Fibroblast of skin of right quadriceps (primary cell): ENCODE measurements at regions not wholly inside any gene's neighbourhood (a gene's known extent, or its start where the extent isn't known, plus 50 kb on each side); places are given as distances from the start of the nearest gene placed in this dataset.

Experiments
- DNase-seq: peaks from one replicate; pipeline ENCODE4 v3.0.0-alpha.2; 2013

GRCh38 chr15:35663956-35664355, 118.0 kb upstream of the DPH6 start:
- no peak for DNase-seq

- no peak for DNase-seq
These were observed 120.1 kb upstream of the DPH6 start for GRCh38 chr15:35665896-35666536.

GRCh38 chr15:35667908-35668307, 121.9 kb upstream of the DPH6 start:
- no peak for DNase-seq

DNA sequence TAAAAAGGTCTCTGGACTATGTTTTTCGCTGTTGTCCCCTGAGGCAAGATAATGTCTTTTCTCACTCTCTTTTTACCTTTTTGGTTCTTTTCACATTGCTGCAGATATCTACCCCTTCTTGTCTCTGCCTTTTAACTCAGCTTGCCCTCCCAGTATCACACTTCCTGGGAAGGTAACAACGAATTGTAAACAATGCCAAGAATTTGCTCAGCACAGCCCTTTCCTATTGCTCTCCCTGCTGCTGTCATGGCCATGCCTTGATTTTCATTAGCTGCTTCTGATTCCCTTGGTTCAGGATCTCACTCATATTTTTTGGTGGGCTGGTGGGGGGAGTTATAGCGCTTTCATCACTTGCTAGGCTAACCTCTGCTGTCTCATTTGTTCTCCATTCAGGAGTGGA, 123.1 kb upstream of the DPH6 start:
- DNase-seq, result no peak

DNA sequence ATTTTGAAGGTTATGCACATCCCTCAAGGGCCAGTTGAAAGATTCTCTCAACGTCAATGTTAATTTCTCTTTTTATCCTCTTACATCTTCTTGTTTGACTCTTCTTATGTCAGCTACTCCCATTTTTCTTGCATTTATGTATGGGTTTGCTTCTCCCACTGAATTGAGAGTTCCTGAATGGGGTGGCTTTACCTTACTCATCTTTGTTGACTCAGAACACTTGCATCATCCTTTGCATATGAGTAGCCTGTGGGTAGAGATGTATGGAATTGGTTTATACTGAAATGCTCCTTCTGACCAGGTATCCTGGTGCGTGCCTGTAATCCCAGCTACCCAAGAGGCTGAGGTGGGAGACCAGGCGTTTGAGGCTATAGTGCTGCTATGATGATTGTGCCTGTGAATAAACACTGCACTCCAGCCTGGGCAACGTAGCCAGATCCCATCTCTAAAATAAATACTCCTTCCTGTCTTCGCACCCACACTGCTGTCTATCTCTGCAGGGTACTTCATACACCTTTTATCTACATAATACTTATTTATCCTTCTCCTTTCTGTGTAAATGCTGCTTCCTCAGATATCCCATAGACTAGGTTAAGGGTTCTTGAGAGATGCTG, 123.6 kb upstream of the DPH6 start:
- DNase-seq, result peak; percentile 37

- peak; percentile 18 for DNase-seq
These were observed 125.2 kb upstream of the DPH6 start for GRCh38 chr15:35671197-35671596.

DNA sequence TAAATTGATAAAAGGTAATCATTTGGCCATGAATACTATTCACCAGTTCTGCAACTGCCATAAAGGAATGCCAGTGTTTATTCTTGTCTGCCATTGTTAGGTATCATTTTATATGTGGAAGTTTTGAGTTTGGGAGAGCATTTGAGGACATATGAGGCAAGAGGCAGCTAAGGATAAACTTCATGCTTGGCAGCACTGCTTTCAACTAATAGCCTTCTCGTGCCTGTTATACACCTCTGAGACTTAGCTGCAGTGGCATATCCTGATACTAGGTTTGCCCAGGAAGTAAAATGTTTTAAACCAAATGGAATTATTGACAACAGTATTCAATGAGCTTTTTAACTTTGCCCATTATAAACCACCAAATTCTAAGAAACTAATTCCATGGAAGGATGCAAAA, 126.0 kb upstream of the DPH6 start:
- DNase-seq, result no peak

DNA sequence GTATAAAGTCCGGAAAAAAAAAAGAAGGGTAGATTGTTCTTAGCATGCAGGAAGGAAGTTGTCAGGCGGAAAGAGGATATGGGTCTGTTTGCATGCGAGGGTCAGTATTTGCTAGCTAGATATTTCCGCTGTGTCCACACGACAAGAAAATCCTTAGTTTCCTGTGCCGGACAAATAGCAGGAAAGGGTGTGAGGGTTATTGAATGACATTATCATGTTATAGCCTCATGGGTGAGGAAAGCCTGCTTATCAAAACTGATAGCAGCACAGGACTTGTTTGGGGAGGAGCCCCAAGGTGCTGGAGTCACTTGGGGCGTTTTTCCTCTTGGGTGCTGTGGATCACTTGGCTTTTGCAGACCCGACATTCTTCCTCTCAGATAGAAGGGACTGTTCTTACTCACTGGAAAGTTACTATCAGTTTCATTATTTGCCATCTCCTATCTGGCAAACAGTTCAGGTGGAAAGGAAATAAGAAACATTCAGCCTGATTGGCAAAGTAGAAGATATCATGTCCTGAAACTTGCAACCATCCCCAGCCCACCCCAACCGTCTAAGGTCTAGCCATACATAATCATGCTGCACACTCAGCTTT, 127.2 kb upstream of the DPH6 start:
- no peak for DNase-seq

DNA sequence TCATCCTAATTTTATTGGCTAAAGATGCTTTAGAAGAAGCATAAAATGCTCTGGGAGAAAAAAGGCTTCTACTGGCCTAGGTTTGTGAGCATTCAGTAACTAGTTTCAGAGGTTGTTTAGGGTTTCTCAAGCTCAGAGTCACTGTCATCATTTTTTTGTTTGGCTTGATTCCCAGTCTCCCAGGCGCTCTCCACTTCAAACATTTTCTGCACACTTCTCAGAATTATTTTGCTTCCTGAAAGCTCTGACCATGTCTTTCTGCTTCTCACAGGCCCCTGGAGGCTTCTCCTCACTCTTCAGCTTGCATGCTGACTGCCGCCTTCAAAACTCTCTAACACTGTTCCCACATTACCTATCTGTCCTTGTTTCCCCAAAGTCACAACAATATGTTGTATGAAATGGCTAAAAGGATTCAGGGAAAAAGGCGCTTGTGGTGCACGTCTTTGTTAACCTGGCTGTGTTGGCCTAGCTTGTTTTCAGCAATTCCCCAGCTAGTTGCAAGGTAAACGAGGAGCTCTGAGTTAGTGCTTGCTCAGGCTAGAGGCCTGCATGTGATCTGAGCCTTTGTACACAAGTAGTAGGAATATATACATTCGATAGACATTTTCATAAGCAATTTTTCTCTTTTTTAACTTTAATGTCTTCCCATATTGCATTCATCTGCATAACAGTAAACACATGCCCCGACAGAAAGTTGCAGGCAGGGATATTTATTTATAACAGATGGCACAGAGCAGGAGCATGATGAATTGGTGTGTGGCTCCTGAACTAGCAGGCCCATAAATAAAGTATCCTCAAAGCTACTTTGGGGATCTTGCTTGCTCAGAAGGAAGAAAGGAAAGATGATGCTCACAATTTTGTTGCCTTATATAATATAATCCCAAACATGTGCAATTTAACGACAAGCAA, 129.2 kb upstream of the DPH6 start:
- peak; percentile 84 for DNase-seq

DNA sequence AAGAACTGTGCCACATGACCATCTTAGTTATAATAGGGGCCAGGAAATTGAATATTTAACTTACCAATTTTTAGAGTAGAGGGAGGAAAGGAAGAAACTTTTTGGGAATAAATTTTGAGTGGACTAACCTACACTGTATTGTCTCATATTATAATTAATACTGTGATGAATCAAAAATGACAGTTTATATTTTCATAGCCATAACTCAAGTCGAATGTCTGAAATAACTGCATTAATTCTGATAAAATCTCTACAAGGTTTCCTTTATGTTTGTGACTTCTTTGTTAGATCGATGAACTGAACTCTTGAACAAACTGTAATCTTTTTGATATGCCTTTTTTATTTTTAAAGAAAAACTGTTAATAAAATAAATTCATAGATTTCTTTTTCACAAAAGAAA, 132.8 kb upstream of the DPH6 start:
- DNase-seq, result no peak

DNA sequence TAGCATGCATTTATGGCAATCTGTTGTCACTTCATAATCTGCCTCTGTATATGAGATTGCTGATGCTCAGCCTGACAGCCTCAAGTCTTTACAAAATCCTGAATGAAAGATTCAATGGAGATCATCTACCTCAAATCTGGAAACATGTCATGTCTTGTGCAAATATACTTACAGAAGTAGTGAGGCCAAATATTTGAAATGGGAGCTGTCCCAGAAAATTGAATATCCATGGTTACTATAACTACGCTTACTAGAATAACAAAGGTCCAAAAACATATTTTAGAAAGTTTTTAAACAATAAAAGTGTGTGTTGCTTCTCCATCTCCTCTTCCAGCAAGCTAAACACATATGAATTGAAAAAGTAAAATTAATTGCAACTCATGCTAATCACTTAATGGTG, 133.2 kb upstream of the DPH6 start:
- DNase-seq, result no peak

DNA sequence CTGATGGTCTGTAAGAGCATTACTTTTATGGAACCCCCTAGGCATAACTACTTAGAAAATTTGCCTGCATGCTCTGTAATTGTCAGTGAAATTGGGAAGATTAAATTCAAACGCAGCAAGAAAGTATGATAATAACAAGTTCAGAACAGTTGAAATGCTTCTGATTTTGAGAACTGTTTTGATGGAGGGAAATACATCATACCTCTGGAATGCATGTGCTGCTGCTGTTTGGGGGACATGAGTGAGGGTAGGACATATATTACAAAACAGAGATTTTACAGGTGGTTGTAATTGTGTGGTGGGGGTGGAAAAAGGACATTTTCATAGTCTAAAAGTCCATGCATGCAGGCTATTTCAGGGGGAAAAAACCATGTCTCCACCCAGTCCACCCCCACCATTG, 135.0 kb upstream of the DPH6 start:
- DNase-seq, result peak; percentile 45

GRCh38 chr15:35686347-35686746, 140.4 kb upstream of the DPH6 start:
- no peak for DNase-seq

- no peak for DNase-seq
These were observed 143.3 kb upstream of the DPH6 start for GRCh38 chr15:35689266-35689665.

DNA sequence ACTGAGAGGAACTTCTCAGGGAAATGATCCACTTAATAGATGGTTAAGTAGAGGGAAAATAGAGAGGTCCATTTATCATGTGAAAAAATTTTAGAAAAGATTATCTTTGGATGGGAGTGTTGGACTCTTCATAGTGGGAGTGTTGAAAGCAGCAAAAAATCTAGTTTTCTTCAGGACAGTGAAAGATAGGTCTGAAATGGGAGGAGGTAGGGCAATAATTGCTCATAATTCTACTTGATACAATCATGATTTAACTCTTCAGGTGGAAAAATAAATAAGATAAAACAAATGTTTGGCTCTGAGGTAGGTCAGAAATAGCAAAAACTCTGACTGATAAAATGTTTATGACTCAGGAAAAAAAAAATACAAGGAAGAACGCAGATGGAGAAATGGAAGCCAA, 144.1 kb upstream of the DPH6 start:
- no peak for DNase-seq

GRCh38 chr15:35690698-35691116, 144.7 kb upstream of the DPH6 start:
- peak; percentile 42 for DNase-seq

- DNase-seq, result no peak
These were observed 145.3 kb upstream of the DPH6 start for GRCh38 chr15:35691173-35691761.

DNA sequence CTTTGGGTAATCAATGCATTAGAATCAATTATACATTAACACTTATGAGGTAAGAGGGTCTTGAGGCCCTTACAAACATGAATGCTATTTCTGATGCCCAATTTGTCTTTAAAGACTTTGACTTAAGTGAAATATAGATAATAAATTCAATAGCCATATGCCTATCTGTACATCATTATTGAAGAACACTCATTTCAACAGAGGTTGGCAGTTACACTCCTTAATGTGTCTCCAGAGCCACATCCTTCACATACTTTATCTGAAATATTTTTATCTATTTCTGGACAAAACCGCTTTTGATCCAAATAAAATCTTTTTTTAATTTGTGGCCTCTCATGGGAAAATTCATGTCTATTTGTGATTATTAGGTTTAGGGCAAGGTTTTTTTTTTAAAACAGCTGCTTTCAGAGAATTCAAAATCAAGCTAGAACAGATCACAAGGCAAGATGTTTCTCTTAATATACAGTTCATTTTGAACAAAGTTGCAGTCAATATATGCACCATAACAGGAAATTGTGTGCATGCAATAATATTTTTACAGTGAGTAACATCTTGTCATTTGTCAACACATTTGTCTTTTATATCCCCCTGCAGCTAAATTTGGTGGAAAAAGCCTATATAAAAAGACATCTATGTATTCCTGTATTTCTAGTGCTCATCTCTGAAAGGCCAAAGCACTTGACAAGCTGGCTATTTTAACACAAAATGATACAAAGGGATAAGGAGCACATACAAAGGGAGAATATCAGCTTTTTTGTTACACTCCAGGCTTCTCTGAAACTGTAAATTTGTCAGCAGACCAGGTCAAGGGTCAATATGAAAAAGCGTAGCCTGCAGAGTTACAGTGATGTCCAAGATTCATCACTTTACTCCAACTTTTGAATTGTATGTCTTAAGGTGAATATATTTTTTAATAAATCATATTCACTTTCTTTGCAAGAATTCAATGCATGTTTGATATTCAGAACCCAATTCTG, 146.2 kb upstream of the DPH6 start:
- DNase-seq, result peak; percentile 75

GRCh38 chr15:35693286-35693685, 147.3 kb upstream of the DPH6 start:
- DNase-seq, result peak; percentile 41

- no peak for DNase-seq
These were observed 147.9 kb upstream of the DPH6 start for GRCh38 chr15:35693886-35694285.

- DNase-seq, result no peak
These were observed 149.0 kb upstream of the DPH6 start for GRCh38 chr15:35695003-35695402.

- DNase-seq, result peak; percentile 87
These were observed 150.8 kb upstream of the DPH6 start for GRCh38 chr15:35696767-35697231.
